Neuronal stem cell (in vitro differentiated cells): ENCODE measurements at regions not wholly inside any gene's neighbourhood (a gene's known extent, or its start where the extent isn't known, plus 50 kb on each side); places are given as distances from the start of the nearest gene placed in this dataset.

ENCODE experiments used
- DNase-seq: peaks from one replicate; pipeline ENCODE4 v3.0.0-alpha.2; 2013; ENCODE audit warnings: low spot score
- H2AFZ ChIP-seq: one replicate; pipeline ENCODE4 v1.6.1; 2013; ENCODE audit warnings: mild to moderate bottlenecking, low read length, inconsistent platforms
- H2AK5ac ChIP-seq: 2 replicates; pipeline ENCODE4 v1.6.1; 2013; ENCODE audit warnings: low read depth, mild to moderate bottlenecking, inconsistent platforms, low read length, moderate library complexity, mixed read lengths
- H2BK120ac ChIP-seq: 2 replicates; pipeline ENCODE4 v1.6.1; 2013; ENCODE audit warnings: low read depth, mild to moderate bottlenecking, inconsistent platforms, low read length, moderate library complexity, mixed read lengths
- H2BK12ac ChIP-seq: one replicate; pipeline ENCODE4 v1.6.1; 2013; ENCODE audit warnings: low read length, inconsistent platforms
- H2BK15ac ChIP-seq: 2 replicates; pipeline ENCODE4 v1.6.1; 2013; ENCODE audit warnings: mild to moderate bottlenecking, low read length, inconsistent platforms, mixed read lengths
- H2BK5ac ChIP-seq: one replicate; pipeline ENCODE4 v1.6.1; 2013; ENCODE audit warnings: inconsistent platforms, mild to moderate bottlenecking, low read length, moderate library complexity
- H3K14ac ChIP-seq: one replicate; pipeline ENCODE4 v1.6.1; 2013; ENCODE audit warnings: low read length, inconsistent platforms
- H3K18ac ChIP-seq: 2 replicates; pipeline ENCODE4 v1.6.1; 2013; ENCODE audit warnings: low read length, inconsistent platforms
- H3K23ac ChIP-seq: 2 replicates; pipeline ENCODE4 v1.6.1; 2013; ENCODE audit warnings: low read depth, mild to moderate bottlenecking, mixed read lengths, low read length, inconsistent platforms; ENCODE audit not compliant: poor library complexity
- H3K27ac ChIP-seq: replicated peaks from 3 replicates; pipeline ENCODE4 v1.5.1; 2013; ENCODE audit warnings: low read length, inconsistent platforms
- H3K27me3 ChIP-seq, 3 experiments: 2 replicates each; pipeline ENCODE4 v1.6.1; 2013; ENCODE audit warnings: low read length in 3 of 3, mild to moderate bottlenecking in 2 of 3, inconsistent platforms in 1 of 3, low read depth in 1 of 3, mixed read lengths in 1 of 3, moderate library complexity in 1 of 3; ENCODE audit not compliant: control insufficient read depth in 3 of 3, insufficient read depth in 3 of 3
- H3K36me3 ChIP-seq, 2 donors: replicated peaks in 1 of 2; 2 replicates each; pipeline ENCODE4 v1.6.1; 2013; ENCODE audit warnings: low read length in 2 of 2; ENCODE audit not compliant: control insufficient read depth in 2 of 2, insufficient read depth in 2 of 2
- H3K4ac ChIP-seq: 2 replicates; pipeline ENCODE4 v1.6.1; 2013; ENCODE audit warnings: inconsistent platforms, mild to moderate bottlenecking, low read length, moderate library complexity
- H3K4me1 ChIP-seq, 2 donors: 1 replicate in 1 of 2; 2 replicates in 1 of 2; pipeline ENCODE4 v1.6.1; 2013; ENCODE audit warnings: low read length in 2 of 2, low read depth in 1 of 2; ENCODE audit not compliant: control insufficient read depth in 2 of 2, insufficient read depth in 1 of 2
- H3K4me2 ChIP-seq: one replicate; pipeline ENCODE4 v1.6.1; 2013; ENCODE audit warnings: mild to moderate bottlenecking, low read length, inconsistent platforms; ENCODE audit not compliant: insufficient read depth, poor library complexity, severe bottlenecking
- H3K4me3 ChIP-seq, 2 donors: 2 replicates each; pipeline ENCODE4 v1.5.1; 2013; ENCODE audit warnings: low read length in 2 of 2, mild to moderate bottlenecking in 2 of 2, inconsistent platforms in 1 of 2, moderate library complexity in 1 of 2
- H3K79me1 ChIP-seq: one replicate; pipeline ENCODE4 v1.6.1; 2013; ENCODE audit warnings: low read depth, mild to moderate bottlenecking, inconsistent platforms, low read length, moderate library complexity
- H3K9ac ChIP-seq: one replicate; pipeline ENCODE4 v1.6.1; 2013; ENCODE audit warnings: mild to moderate bottlenecking, low read depth, low read length, inconsistent platforms; ENCODE audit not compliant: poor library complexity
- H3K9me3 ChIP-seq, 2 donors: replicated peaks in 1 of 2; 2 replicates each; pipeline versions ENCODE3 to v1.6.1; 2013; ENCODE audit warnings: low read length in 2 of 2, mild to moderate bottlenecking in 2 of 2, inconsistent platforms in 1 of 2, low read depth in 1 of 2, mixed read lengths in 1 of 2, moderate library complexity in 1 of 2; ENCODE audit not compliant: control insufficient read depth in 2 of 2, insufficient read depth in 1 of 2
- H4K8ac ChIP-seq: one replicate; pipeline ENCODE4 v1.6.1; 2013; ENCODE audit warnings: low read depth, mild to moderate bottlenecking, inconsistent platforms, low read length, moderate library complexity
- H4K91ac ChIP-seq: one replicate; pipeline ENCODE4 v1.6.1; 2013; ENCODE audit warnings: low read length, low read depth, mild to moderate bottlenecking, inconsistent platforms; ENCODE audit not compliant: poor library complexity
- WGBS, 2 donors: extraction: QIAGEN DNeasy Blood & Tissue Kit; methylation state at CpG; one replicate each; pipeline ENCODE4 v1.1.7; 2013; ENCODE audit warnings: missing lambda C conversion rate in 2 of 2, mixed read lengths in 1 of 2; ENCODE audit not compliant: insufficient read length in 2 of 2, insufficient replicate concordance in 1 of 2; ENCODE audit errors: extremely low coverage in 2 of 2; 5-methylcytosine and 5-hydroxymethylcytosine counted together

DNA sequence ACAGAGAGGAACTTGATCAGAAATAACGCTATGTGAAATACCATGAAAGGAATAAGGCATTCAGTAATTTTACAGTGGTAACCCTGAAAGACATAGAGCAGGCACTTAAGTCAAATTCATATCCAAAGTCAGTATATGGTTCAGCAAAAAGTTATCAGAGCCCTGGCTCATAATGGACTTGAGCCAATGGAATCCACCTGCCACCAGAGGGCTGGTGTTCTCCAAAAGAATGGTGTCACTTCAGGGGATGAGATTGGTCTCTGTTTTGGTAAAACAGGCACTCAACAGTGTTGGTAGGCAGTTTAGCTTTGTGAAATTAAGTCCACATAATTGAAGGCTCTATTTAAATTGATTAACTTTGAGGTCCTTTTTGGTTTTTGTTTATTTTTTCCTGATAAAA lies 93.9 kb downstream of the LIG4 start:
- Histone ChIP-seq H2BK12ac (no peak overlapping the region), H3K4me2 (no peak overlapping the region), H3K4me1 (peaks cover 0 to 3% of the 10 kb centered on the region in 2 donors), H4K91ac (no peak overlapping the region), H3K27ac (no peak overlapping the region), H3K36me3 (no peaks in the 10 kb centered on the region), H2BK5ac (no peak overlapping the region), H3K4me3 (no peak overlapping the region), H3K27me3 (no peaks in the 10 kb centered on the region), H3K9ac (no peak overlapping the region), H3K23ac (no peak overlapping the region), H2AFZ (no peak overlapping the region), H2AK5ac (no peak overlapping the region), H2BK120ac (no peak overlapping the region), H3K14ac (no peak overlapping the region), H3K4ac (no peak overlapping the region), H3K18ac (no peak overlapping the region), H3K79me1 (no peaks in the 10 kb centered on the region), H2BK15ac (no peak overlapping the region), H4K8ac (no peak overlapping the region), H3K9me3 (no peaks in the 10 kb centered on the region)
- whole genome bisulfite sequencing, 2 donors, result no CpG with 5 or more reads among the region's 1 CpG
- DNase-seq, result no peak

- H4K91ac ChIP-seq, result no peak overlapping the region
- H2BK15ac ChIP-seq, result no peak overlapping the region
- H3K9ac ChIP-seq, result no peak overlapping the region
- no peak overlapping the region for H2BK5ac ChIP-seq
- H3K4me3 ChIP-seq, result peak overlapping the region in 1 of 2 donors; percentile 39
- no peaks in the 10 kb centered on the region for H3K36me3 ChIP-seq
- no peak overlapping the region for H2BK12ac ChIP-seq
- no peaks in the 10 kb centered on the region for H3K9me3 ChIP-seq
- no peak overlapping the region for H2AK5ac ChIP-seq
- H3K79me1 ChIP-seq, result no peaks in the 10 kb centered on the region
- WGBS, 2 donors, result no CpG with 5 or more reads among the region's 7 CpGs
- H3K27ac ChIP-seq, result no peak overlapping the region
- no peak overlapping the region for H3K18ac ChIP-seq
- H3K14ac ChIP-seq, result no peak overlapping the region
- no peaks in the 10 kb centered on the region for H3K27me3 ChIP-seq
- peak overlapping the region; percentile 88 for H2AFZ ChIP-seq
- no peak overlapping the region for H2BK120ac ChIP-seq
- H3K23ac ChIP-seq, result no peak overlapping the region
- no peak overlapping the region for H3K4me2 ChIP-seq
- peaks cover 0 to 3% of the 10 kb centered on the region in 2 donors for H3K4me1 ChIP-seq
- H3K4ac ChIP-seq, result no peak overlapping the region
- no peak for DNase-seq
- H4K8ac ChIP-seq, result no peak overlapping the region
These were observed 94.5 kb downstream of the LIG4 start for GRCh38 chr13:108120856-108121255.

DNA sequence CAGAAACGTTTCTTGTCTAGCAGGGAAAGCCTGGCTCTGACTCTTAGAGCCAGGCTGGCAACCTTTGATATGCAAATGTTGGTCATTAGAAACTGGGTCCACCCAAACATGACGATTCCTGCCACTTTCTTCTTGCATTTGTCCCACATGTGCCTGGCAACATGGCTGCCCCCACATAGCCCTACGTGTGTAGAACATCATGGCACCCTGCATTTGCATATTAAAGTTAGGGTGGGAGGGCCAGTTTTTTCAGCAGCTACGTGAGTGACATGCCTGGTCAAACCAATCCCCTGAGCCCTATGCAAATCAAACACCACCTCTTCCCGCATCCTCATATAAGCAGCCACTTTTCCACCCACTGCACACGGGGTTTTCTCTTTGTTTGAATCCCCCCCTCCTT lies 95.0 kb downstream of the LIG4 start:
- H2BK120ac ChIP-seq, result no peak overlapping the region
- no peak overlapping the region for H3K4ac ChIP-seq
- peak overlapping the region in 1 of 2 donors; percentile 39 for H3K4me3 ChIP-seq
- no peaks in the 10 kb centered on the region for H3K9me3 ChIP-seq
- peaks cover 0 to 3% of the 10 kb centered on the region in 2 donors for H3K4me1 ChIP-seq
- H2BK12ac ChIP-seq, result no peak overlapping the region
- no peak overlapping the region for H3K14ac ChIP-seq
- H2AFZ ChIP-seq, result peak overlapping the region; percentile 88
- no peak overlapping the region for H3K27ac ChIP-seq
- H3K9ac ChIP-seq, result no peak overlapping the region
- H2AK5ac ChIP-seq, result no peak overlapping the region
- no peak overlapping the region for H2BK5ac ChIP-seq
- no peaks in the 10 kb centered on the region for H3K36me3 ChIP-seq
- H4K8ac ChIP-seq, result no peak overlapping the region
- no peak overlapping the region for H3K4me2 ChIP-seq
- H4K91ac ChIP-seq, result no peak overlapping the region
- H2BK15ac ChIP-seq, result no peak overlapping the region
- no peak overlapping the region for H3K23ac ChIP-seq
- H3K27me3 ChIP-seq, result no peaks in the 10 kb centered on the region
- no peaks in the 10 kb centered on the region for H3K79me1 ChIP-seq
- no peak overlapping the region for H3K18ac ChIP-seq
- WGBS, 2 donors, result no CpG with 5 or more reads among the region's 6 CpGs
- no peak for DNase-seq

GRCh38 chr13:108115738-108116137 lies 99.6 kb downstream of the LIG4 start:
- Histone ChIP-seq H3K27ac (no peak overlapping the region), H3K18ac (no peak overlapping the region), H3K9ac (no peak overlapping the region)

More at GRCh38 chr13:108115738-108116137, 99.6 kb downstream of the LIG4 start:
- no peaks in the 10 kb centered on the region for H3K79me1 ChIP-seq
- H2AK5ac ChIP-seq, result no peak overlapping the region
- H3K4me3 ChIP-seq, result no peak overlapping the region
- no peak overlapping the region for H2BK15ac ChIP-seq
- no peak overlapping the region for H4K8ac ChIP-seq
- H3K4ac ChIP-seq, result no peak overlapping the region
- no peak overlapping the region for H2AFZ ChIP-seq
- no peak overlapping the region for H4K91ac ChIP-seq
- H3K27me3 ChIP-seq, result no peaks in the 10 kb centered on the region
- no peak overlapping the region for H3K4me2 ChIP-seq
- H2BK12ac ChIP-seq, result no peak overlapping the region
- H3K4me1 ChIP-seq, result peaks cover 0 to 3% of the 10 kb centered on the region in 2 donors
- no peaks in the 10 kb centered on the region for H3K36me3 ChIP-seq
- DNase-seq, result no peak
- no peak overlapping the region for H3K23ac ChIP-seq
- no CpG with 5 or more reads among the region's 1 CpG for WGBS, 2 donors
- no peaks in the 10 kb centered on the region for H3K9me3 ChIP-seq
- H2BK5ac ChIP-seq, result no peak overlapping the region
- H2BK120ac ChIP-seq, result no peak overlapping the region
- no peak overlapping the region for H3K14ac ChIP-seq
